ENCODE measurements at regions not wholly inside any gene's neighbourhood (a gene's known extent, or its start where the extent isn't known, plus 50 kb on each side); places are given as distances from the start of the nearest gene placed in this dataset.
"Not testable (repeated sequence)": the region's sequence is repeated elsewhere in the genome, so short reads cannot be mapped to it uniquely, and the experiment has no call there.

GRCh38 chr12:47409310-47409987, 296.4 kb downstream of the RPAP3 start:
- DNase-seq (ENCODE audit: low read depth) = no peak

GRCh38 chr12:47408171-47408871, 297.5 kb downstream of the RPAP3 start:
- no peak for DNase-seq (ENCODE audit: low read depth)

GRCh38 chr12:47407463-47408129, 298.2 kb downstream of the RPAP3 start:
- no peak for DNase-seq (ENCODE audit: low read depth)

GRCh38 chr12:47403681-47404080, 302.1 kb downstream of the RPAP3 start:
- DNase-seq (ENCODE audit: low read depth) = no peak

- DNase-seq (ENCODE audit: low read depth) = not testable (repeated sequence)
Measured at GRCh38 chr12:47401196-47401595, 304.6 kb downstream of the RPAP3 start.

GRCh38 chr12:47400266-47400665, 305.6 kb downstream of the RPAP3 start:
- no peak for DNase-seq (ENCODE audit: low read depth)

GRCh38 chr12:47397664-47398281, 308.1 kb downstream of the RPAP3 start:
- peak; percentile 40 for DNase-seq (ENCODE audit: low read depth)

GRCh38 chr12:47396902-47397663, 308.7 kb downstream of the RPAP3 start:
- DNase-seq (ENCODE audit: low read depth) = no peak

GRCh38 chr12:47394070-47394469, 311.8 kb downstream of the RPAP3 start:
- no peak for DNase-seq (ENCODE audit: low read depth)

- DNase-seq (ENCODE audit: low read depth) = no peak
Measured at GRCh38 chr12:47393403-47393790, 312.4 kb downstream of the RPAP3 start.

GRCh38 chr12:47391566-47391965, 311.8 kb upstream of the AMIGO2 start:
- no peak for DNase-seq (ENCODE audit: low read depth)

- no peak for DNase-seq (ENCODE audit: low read depth)
Measured at GRCh38 chr12:47388712-47389111, 309.0 kb upstream of the AMIGO2 start.

- DNase-seq (ENCODE audit: low read depth) = no peak
Measured at GRCh38 chr12:47387994-47388393, 308.2 kb upstream of the AMIGO2 start.

- DNase-seq (ENCODE audit: low read depth) = no peak
Measured at GRCh38 chr12:47385653-47386052, 305.9 kb upstream of the AMIGO2 start.

GRCh38 chr12:47383942-47384341, 304.2 kb upstream of the AMIGO2 start:
- no peak for DNase-seq (ENCODE audit: low read depth)

- no peak for DNase-seq (ENCODE audit: low read depth)
Measured at GRCh38 chr12:47382305-47382704, 302.5 kb upstream of the AMIGO2 start.

- peak; percentile 40 for DNase-seq (ENCODE audit: low read depth)
Measured at GRCh38 chr12:47378907-47379306, 299.1 kb upstream of the AMIGO2 start.

GRCh38 chr12:47378222-47378582, 298.4 kb upstream of the AMIGO2 start:
- DNase-seq (ENCODE audit: low read depth) = no peak

GRCh38 chr12:47377414-47378221, 297.9 kb upstream of the AMIGO2 start:
- DNase-seq (ENCODE audit: low read depth) = peak; percentile 99

GRCh38 chr12:47376927-47377326, 297.2 kb upstream of the AMIGO2 start:
- DNase-seq (ENCODE audit: low read depth) = no peak

- no peak for DNase-seq (ENCODE audit: low read depth)
Measured at GRCh38 chr12:47373554-47374150, 293.9 kb upstream of the AMIGO2 start.

Data from stromal cell of bone marrow (primary cell).